ENCODE measurements at regions not wholly inside any gene's neighbourhood (a gene's known extent, or its start where the extent isn't known, plus 50 kb on each side); places are given as distances from the start of the nearest gene placed in this dataset.
"Not testable (repeated sequence)": the region's sequence is repeated elsewhere in the genome, so short reads cannot be mapped to it uniquely, and the experiment has no call there.

- Mint-ChIP-seq H3K4me1 (no peaks in the 10 kb centered on the region), H3K36me3 (no peaks in the 10 kb centered on the region), H3K4me3 (no peak overlapping the region), H3K27me3 (no peaks in the 10 kb centered on the region), H3K27ac (no peak overlapping the region), H3K9me3 (peaks cover 12% of the 10 kb centered on the region)
- no peak for DNase-seq
Measured at GRCh38 chr3:176032043-176032442, 1165.2 kb downstream of the TBL1XR1 start.

GRCh38 chr3:176016203-176016602 lies 1157.1 kb downstream of the NAALADL2 start:
- not testable (repeated sequence) for DNase-seq, H3K27me3 Mint-ChIP-seq, H3K9me3 Mint-ChIP-seq, H3K4me1 Mint-ChIP-seq, H3K27ac Mint-ChIP-seq, H3K4me3 Mint-ChIP-seq, H3K36me3 Mint-ChIP-seq

GRCh38 chr3:176015228-176015627 lies 1156.1 kb downstream of the NAALADL2 start:
- DNase-seq, H3K9me3 Mint-ChIP-seq, H3K36me3 Mint-ChIP-seq, H3K4me1 Mint-ChIP-seq, H3K27me3 Mint-ChIP-seq, H3K27ac Mint-ChIP-seq, H3K4me3 Mint-ChIP-seq: not testable (repeated sequence)

GRCh38 chr3:176009256-176009655 lies 1150.1 kb downstream of the NAALADL2 start:
- no peak for DNase-seq
- H3K4me3 Mint-ChIP-seq = no peak overlapping the region
- no peaks in the 10 kb centered on the region for H3K27me3 Mint-ChIP-seq
- no peaks in the 10 kb centered on the region for H3K36me3 Mint-ChIP-seq
- no peaks in the 10 kb centered on the region for H3K4me1 Mint-ChIP-seq
- H3K27ac Mint-ChIP-seq = no peak overlapping the region
- no peaks in the 10 kb centered on the region for H3K9me3 Mint-ChIP-seq

GRCh38 chr3:176005564-176005963 lies 1146.4 kb downstream of the NAALADL2 start:
- Mint-ChIP-seq H3K27me3 (no peaks in the 10 kb centered on the region), H3K36me3 (no peaks in the 10 kb centered on the region), H3K4me3 (no peak overlapping the region), H3K4me1 (no peaks in the 10 kb centered on the region), H3K27ac (no peak overlapping the region), H3K9me3 (peaks cover 2% of the 10 kb centered on the region)
- DNase-seq = no peak

GRCh38 chr3:175989161-175989560 lies 1130.0 kb downstream of the NAALADL2 start:
- no peaks in the 10 kb centered on the region for H3K4me1 Mint-ChIP-seq

GRCh38 chr3:175988401-175988800 lies 1129.3 kb downstream of the NAALADL2 start:
- no peak for DNase-seq
- no peak overlapping the region for H3K4me3 Mint-ChIP-seq
- H3K9me3 Mint-ChIP-seq = peaks cover 10% of the 10 kb centered on the region
- no peaks in the 10 kb centered on the region for H3K36me3 Mint-ChIP-seq
- H3K27ac Mint-ChIP-seq = no peak overlapping the region
- H3K27me3 Mint-ChIP-seq = no peaks in the 10 kb centered on the region
- H3K4me1 Mint-ChIP-seq = no peaks in the 10 kb centered on the region

More at GRCh38 chr3:175989161-175989560, 1130.0 kb downstream of the NAALADL2 start:
- no peaks in the 10 kb centered on the region for H3K27me3 Mint-ChIP-seq
- no peaks in the 10 kb centered on the region for H3K36me3 Mint-ChIP-seq
- H3K4me3 Mint-ChIP-seq = no peak overlapping the region
- H3K27ac Mint-ChIP-seq = no peak overlapping the region
- DNase-seq = no peak
- H3K9me3 Mint-ChIP-seq = peaks cover 10% of the 10 kb centered on the region

GRCh38 chr3:175985781-175986180 lies 1126.6 kb downstream of the NAALADL2 start:
- Mint-ChIP-seq H3K27me3 (no peaks in the 10 kb centered on the region), H3K4me1 (no peaks in the 10 kb centered on the region), H3K4me3 (no peak overlapping the region), H3K27ac (no peak overlapping the region), H3K36me3 (no peaks in the 10 kb centered on the region), H3K9me3 (peaks cover 10% of the 10 kb centered on the region)
- no peak for DNase-seq

GRCh38 chr3:175983379-175983778 lies 1124.2 kb downstream of the NAALADL2 start:
- Mint-ChIP-seq H3K36me3 (no peaks in the 10 kb centered on the region), H3K27ac (no peak overlapping the region), H3K4me3 (no peak overlapping the region), H3K27me3 (no peaks in the 10 kb centered on the region), H3K9me3 (peaks cover 11% of the 10 kb centered on the region), H3K4me1 (no peaks in the 10 kb centered on the region)
- DNase-seq = no peak

GRCh38 chr3:175980486-175981090 lies 1121.5 kb downstream of the NAALADL2 start:
- no peak overlapping the region for H3K4me3 Mint-ChIP-seq
- peaks cover 4% of the 10 kb centered on the region for H3K9me3 Mint-ChIP-seq
- H3K27me3 Mint-ChIP-seq = no peaks in the 10 kb centered on the region
- H3K4me1 Mint-ChIP-seq = no peaks in the 10 kb centered on the region
- H3K36me3 Mint-ChIP-seq = no peaks in the 10 kb centered on the region
- DNase-seq = no peak
- H3K27ac Mint-ChIP-seq = no peak overlapping the region

GRCh38 chr3:175977968-175978752 lies 1119.0 kb downstream of the NAALADL2 start:
- Mint-ChIP-seq H3K9me3 (peaks cover 3% of the 10 kb centered on the region), H3K4me3 (no peak overlapping the region), H3K36me3 (no peaks in the 10 kb centered on the region), H3K4me1 (no peaks in the 10 kb centered on the region), H3K27me3 (no peaks in the 10 kb centered on the region), H3K27ac (no peak overlapping the region)
- no peak for DNase-seq

- no peaks in the 10 kb centered on the region for H3K36me3 Mint-ChIP-seq
- no peaks in the 10 kb centered on the region for H3K4me1 Mint-ChIP-seq
- no peak overlapping the region for H3K27ac Mint-ChIP-seq
- no peaks in the 10 kb centered on the region for H3K27me3 Mint-ChIP-seq
- no peak for DNase-seq
- H3K9me3 Mint-ChIP-seq = peaks cover 17% of the 10 kb centered on the region
- no peak overlapping the region for H3K4me3 Mint-ChIP-seq
Measured at GRCh38 chr3:175969456-175969855, 1110.3 kb downstream of the NAALADL2 start.

- no peak for DNase-seq
- H3K27me3 Mint-ChIP-seq = no peaks in the 10 kb centered on the region
- H3K9me3 Mint-ChIP-seq = peaks cover 17% of the 10 kb centered on the region
- no peaks in the 10 kb centered on the region for H3K36me3 Mint-ChIP-seq
- no peak overlapping the region for H3K4me3 Mint-ChIP-seq
- no peak overlapping the region for H3K27ac Mint-ChIP-seq
- H3K4me1 Mint-ChIP-seq = no peaks in the 10 kb centered on the region
Measured at GRCh38 chr3:175965036-175965435, 1105.9 kb downstream of the NAALADL2 start.

- DNase-seq = no peak
- no peak overlapping the region for H3K27ac Mint-ChIP-seq
- peaks cover 11% of the 10 kb centered on the region for H3K9me3 Mint-ChIP-seq
- no peaks in the 10 kb centered on the region for H3K36me3 Mint-ChIP-seq
- no peaks in the 10 kb centered on the region for H3K4me1 Mint-ChIP-seq
- no peak overlapping the region for H3K4me3 Mint-ChIP-seq
- H3K27me3 Mint-ChIP-seq = no peaks in the 10 kb centered on the region
Measured at GRCh38 chr3:175957427-175957826, 1098.3 kb downstream of the NAALADL2 start.

GRCh38 chr3:175956964-175957363 lies 1097.8 kb downstream of the NAALADL2 start:
- no peak overlapping the region for H3K27ac Mint-ChIP-seq
- H3K36me3 Mint-ChIP-seq = no peaks in the 10 kb centered on the region

More at GRCh38 chr3:175956964-175957363, 1097.8 kb downstream of the NAALADL2 start:
- Mint-ChIP-seq H3K27me3 (no peaks in the 10 kb centered on the region), H3K4me3 (no peak overlapping the region), H3K9me3 (peaks cover 11% of the 10 kb centered on the region), H3K4me1 (no peaks in the 10 kb centered on the region)
- no peak for DNase-seq

Measured in activated naive CD8-positive, alpha-beta T cell treated with anti-CD3 and anti-CD28 coated beads for 36 hours (primary cell).